ENCODE measurements at regions not wholly inside any gene's neighbourhood (a gene's known extent, or its start where the extent isn't known, plus 50 kb on each side); places are given as distances from the start of the nearest gene placed in this dataset.
"Not testable (repeated sequence)": the region's sequence is repeated elsewhere in the genome, so short reads cannot be mapped to it uniquely, and the experiment has no call there.

DNA sequence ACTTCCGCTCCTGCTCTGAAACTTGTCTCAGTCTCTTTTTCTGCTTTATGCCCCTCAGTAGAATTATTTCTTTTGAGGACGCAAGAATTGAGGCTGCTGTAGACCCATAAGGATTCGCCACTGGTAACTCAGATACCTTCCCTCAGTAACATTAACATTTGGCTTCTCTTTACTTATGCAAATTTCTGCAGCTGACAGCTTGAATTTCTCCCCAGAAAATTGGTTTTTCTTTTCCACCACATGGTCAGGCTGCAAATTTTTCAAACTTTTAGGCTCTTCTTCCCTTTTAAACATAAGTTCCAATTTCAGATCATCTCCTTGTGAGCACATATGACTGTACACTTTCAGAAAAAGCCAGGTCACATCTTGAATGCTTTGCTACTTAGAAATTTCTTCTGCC is 839.3 kb upstream of the GRIA3 start:
- H3K9me3 Mint-ChIP-seq (ENCODE audit: insufficient read depth) = peaks cover 3% of the 10 kb centered on the region
- H3K79me2 ChIP-seq (ENCODE audit: control insufficient read depth, insufficient read depth, low read length) = no peaks in the 10 kb centered on the region
- H3K9me3 ChIP-seq (ENCODE audit: control extremely low read depth in 1 of 3, control insufficient read depth in 2 of 3, insufficient read depth in 1 of 3, low read length in 2 of 3) = peaks cover 0 to 10% (median 0%) of the 10 kb centered on the region in 3 donors
- DNase-seq = no peak
- no peak overlapping the region for H3K27ac ChIP-seq (ENCODE audit: low read length in 2 of 2)
- 100% methylated on average over 1 of the region's 3 CpGs for WGBS (ENCODE audit: insufficient coverage)
- no peak overlapping the region for H2AFZ ChIP-seq (ENCODE audit: insufficient read depth, low read depth, low read length, poor library complexity, severe bottlenecking)
- H3K27ac Mint-ChIP-seq = no peak overlapping the region
- intact Hi-C loops (cut with micrococcal nuclease) = no loop called here
- no peak overlapping the region for H3K4me2 ChIP-seq (replicated peaks; ENCODE audit: low read depth, low read length, poor library complexity, severe bottlenecking)
- no peak for TF ChIP-seq EZH2 (IDR thresholded peaks at IDR 0.05; ENCODE audit: borderline replicate concordance, insufficient read depth, low read depth, low read length, poor library complexity, severe bottlenecking)
- TF ChIP-seq, protein P1, sequence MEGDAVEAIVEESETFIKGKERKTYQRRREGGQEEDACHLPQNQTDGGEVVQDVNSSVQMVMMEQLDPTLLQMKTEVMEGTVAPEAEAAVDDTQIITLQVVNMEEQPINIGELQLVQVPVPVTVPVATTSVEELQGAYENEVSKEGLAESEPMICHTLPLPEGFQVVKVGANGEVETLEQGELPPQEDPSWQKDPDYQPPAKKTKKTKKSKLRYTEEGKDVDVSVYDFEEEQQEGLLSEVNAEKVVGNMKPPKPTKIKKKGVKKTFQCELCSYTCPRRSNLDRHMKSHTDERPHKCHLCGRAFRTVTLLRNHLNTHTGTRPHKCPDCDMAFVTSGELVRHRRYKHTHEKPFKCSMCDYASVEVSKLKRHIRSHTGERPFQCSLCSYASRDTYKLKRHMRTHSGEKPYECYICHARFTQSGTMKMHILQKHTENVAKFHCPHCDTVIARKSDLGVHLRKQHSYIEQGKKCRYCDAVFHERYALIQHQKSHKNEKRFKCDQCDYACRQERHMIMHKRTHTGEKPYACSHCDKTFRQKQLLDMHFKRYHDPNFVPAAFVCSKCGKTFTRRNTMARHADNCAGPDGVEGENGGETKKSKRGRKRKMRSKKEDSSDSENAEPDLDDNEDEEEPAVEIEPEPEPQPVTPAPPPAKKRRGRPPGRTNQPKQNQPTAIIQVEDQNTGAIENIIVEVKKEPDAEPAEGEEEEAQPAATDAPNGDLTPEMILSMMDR (IDR thresholded peaks at IDR 0.05) = no peak
- no peaks in the 10 kb centered on the region for H3K27me3 ChIP-seq (replicated peaks in 1 of 4; ENCODE audit: control extremely low read depth in 1 of 4, control insufficient read depth in 3 of 4, insufficient read depth in 4 of 4, low read length in 3 of 4)
- H3K36me3 ChIP-seq (replicated peaks in 1 of 2; ENCODE audit: control extremely low read depth in 1 of 2, control insufficient read depth in 1 of 2, extremely low read depth in 1 of 2, insufficient read depth in 2 of 2, low read length in 1 of 2) = no peaks in the 10 kb centered on the region
- ATAC-seq (ENCODE audit: low read depth) = no peak
- no peak overlapping the region for H3K9ac ChIP-seq (ENCODE audit: low read length)
- POLR2A ChIA-PET = no interaction called here
- no peaks in the 10 kb centered on the region for H3K4me1 Mint-ChIP-seq
- H3K4me3 ChIP-seq (ENCODE audit: control extremely low read depth in 1 of 5, extremely low read depth in 1 of 5, insufficient read depth in 1 of 5, low read depth in 2 of 5, low read length in 4 of 5) = no peak overlapping the region
- H3K4me3 Mint-ChIP-seq = no peak overlapping the region
- no peaks in the 10 kb centered on the region for H4K20me1 ChIP-seq (ENCODE audit: control insufficient read depth, insufficient read depth, low read length, poor library complexity, severe bottlenecking)
- H3K27me3 Mint-ChIP-seq = no peaks in the 10 kb centered on the region
- CTCF ChIA-PET = no interaction called here
- no peaks in the 10 kb centered on the region for H3K4me1 ChIP-seq (ENCODE audit: control insufficient read depth in 2 of 2, insufficient read depth in 2 of 2, low read length in 2 of 2)

DNA sequence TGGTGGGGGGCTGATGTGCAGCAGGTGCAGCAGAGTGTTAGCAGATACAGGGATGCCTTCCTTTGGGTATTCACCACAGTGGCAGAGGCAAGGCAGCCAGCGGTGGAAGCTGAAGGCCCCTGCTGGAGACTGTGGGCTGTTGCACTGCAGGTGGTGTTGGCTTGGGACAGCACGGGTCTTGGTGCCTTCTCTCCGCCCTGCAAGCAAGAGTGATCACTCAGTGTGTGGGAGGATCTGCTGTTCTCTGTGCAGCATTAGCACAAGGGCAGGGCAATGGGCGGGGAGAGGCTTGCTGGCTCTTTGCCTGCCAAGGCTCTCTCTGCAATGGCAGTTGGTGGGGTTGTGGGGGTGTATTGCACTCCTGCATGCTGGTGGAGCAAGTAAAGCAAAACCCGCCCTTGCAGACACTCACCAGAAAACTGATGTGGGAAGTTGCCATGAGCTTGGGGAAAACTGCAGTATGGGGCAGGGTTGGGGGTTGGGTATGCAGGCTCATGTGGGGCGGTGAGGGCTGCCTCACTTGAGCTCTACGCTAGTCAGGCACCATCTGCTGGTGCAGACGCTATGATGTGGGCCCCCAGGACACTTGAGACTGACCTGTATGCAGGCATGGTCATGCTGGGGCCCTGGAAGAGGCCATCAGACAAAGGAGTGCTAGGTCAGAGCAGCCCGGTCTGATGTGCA is 820.8 kb upstream of the GRIA3 start:
- H3K27me3 ChIP-seq (replicated peaks in 1 of 4; ENCODE audit: control extremely low read depth in 1 of 4, control insufficient read depth in 3 of 4, insufficient read depth in 4 of 4, low read length in 3 of 4) = no peaks in the 10 kb centered on the region
- H3K4me1 ChIP-seq (ENCODE audit: control insufficient read depth in 2 of 2, insufficient read depth in 2 of 2, low read length in 2 of 2) = no peaks in the 10 kb centered on the region
- no peaks in the 10 kb centered on the region for H3K79me2 ChIP-seq (ENCODE audit: control insufficient read depth, insufficient read depth, low read length)
- no peak overlapping the region for H3K9ac ChIP-seq (ENCODE audit: low read length)
- H3K9me3 ChIP-seq (ENCODE audit: control extremely low read depth in 1 of 3, control insufficient read depth in 2 of 3, insufficient read depth in 1 of 3, low read length in 2 of 3) = peaks cover 0 to 6% (median 0%) of the 10 kb centered on the region in 3 donors
- Mint-ChIP-seq H3K9me3 (ENCODE audit: insufficient read depth) (no peaks in the 10 kb centered on the region), H3K27ac (no peak overlapping the region), H3K4me3 (no peak overlapping the region), H3K27me3 (no peaks in the 10 kb centered on the region), H3K4me1 (no peaks in the 10 kb centered on the region)
- TF ChIP-seq, protein P1 (IDR thresholded peaks at IDR 0.05) = no peak
- TF ChIP-seq EZH2 (IDR thresholded peaks at IDR 0.05; ENCODE audit: borderline replicate concordance, insufficient read depth, low read depth, low read length, poor library complexity, severe bottlenecking) = no peak
- DNase-seq (no peak), ATAC-seq (ENCODE audit: low read depth) (no peak)
- no peak overlapping the region for H3K4me2 ChIP-seq (replicated peaks; ENCODE audit: low read depth, low read length, poor library complexity, severe bottlenecking)
- intact Hi-C loops (cut with micrococcal nuclease) = no loop called here
- H3K36me3 ChIP-seq (replicated peaks in 1 of 2; ENCODE audit: control extremely low read depth in 1 of 2, control insufficient read depth in 1 of 2, extremely low read depth in 1 of 2, insufficient read depth in 2 of 2, low read length in 1 of 2) = no peaks in the 10 kb centered on the region
- 84% methylated on average over 8 of the region's 9 CpGs for WGBS (ENCODE audit: insufficient coverage)
- H2AFZ ChIP-seq (ENCODE audit: insufficient read depth, low read depth, low read length, poor library complexity, severe bottlenecking) = no peak overlapping the region
- ChIA-PET CTCF (no interaction called here), POLR2A (no interaction called here)
- no peaks in the 10 kb centered on the region for H4K20me1 ChIP-seq (ENCODE audit: control insufficient read depth, insufficient read depth, low read length, poor library complexity, severe bottlenecking)
- H3K4me3 ChIP-seq (ENCODE audit: control extremely low read depth in 1 of 5, extremely low read depth in 1 of 5, insufficient read depth in 1 of 5, low read depth in 2 of 5, low read length in 4 of 5) = no peak overlapping the region
- H3K27ac ChIP-seq (ENCODE audit: low read length in 2 of 2) = no peak overlapping the region

DNA sequence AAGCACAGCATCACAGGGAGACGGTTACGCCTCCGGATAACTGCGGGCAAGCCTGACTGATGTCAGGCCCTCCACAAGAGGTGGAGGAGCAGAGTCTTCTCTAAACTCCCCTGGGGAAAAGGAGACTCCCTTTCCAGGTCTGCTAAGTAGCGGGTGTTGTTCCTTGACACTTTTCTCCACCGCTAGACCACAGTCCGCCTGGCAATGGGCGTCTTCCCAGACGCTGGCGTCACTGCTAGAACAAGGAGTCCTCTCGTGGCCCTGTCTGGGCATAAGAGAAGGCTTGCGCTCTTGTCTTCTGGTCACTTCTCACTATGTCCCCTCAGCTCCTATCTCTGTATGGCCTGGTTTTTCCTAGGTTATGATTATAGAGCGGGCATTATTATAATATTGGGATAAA is 808.5 kb upstream of the GRIA3 start:
- H2AFZ ChIP-seq (ENCODE audit: insufficient read depth, low read depth, low read length, poor library complexity, severe bottlenecking); H3K4me2 ChIP-seq (replicated peaks; ENCODE audit: low read depth, low read length, poor library complexity, severe bottlenecking); H3K9me3 Mint-ChIP-seq (ENCODE audit: insufficient read depth); H3K4me3 ChIP-seq (ENCODE audit: control extremely low read depth in 1 of 5, extremely low read depth in 1 of 5, insufficient read depth in 1 of 5, low read depth in 2 of 5, low read length in 4 of 5); H4K20me1 ChIP-seq (ENCODE audit: control insufficient read depth, insufficient read depth, low read length, poor library complexity, severe bottlenecking); H3K79me2 ChIP-seq (ENCODE audit: control insufficient read depth, insufficient read depth, low read length); ATAC-seq (ENCODE audit: low read depth); intact Hi-C loops (cut with micrococcal nuclease); H3K27ac ChIP-seq (ENCODE audit: low read length in 2 of 2); H3K27me3 Mint-ChIP-seq; H3K27ac Mint-ChIP-seq; POLR2A ChIA-PET; H3K4me1 Mint-ChIP-seq; H3K9me3 ChIP-seq (ENCODE audit: control extremely low read depth in 1 of 3, control insufficient read depth in 2 of 3, insufficient read depth in 1 of 3, low read length in 2 of 3); H3K9ac ChIP-seq (ENCODE audit: low read length); H3K36me3 ChIP-seq (replicated peaks in 1 of 2; ENCODE audit: control extremely low read depth in 1 of 2, control insufficient read depth in 1 of 2, extremely low read depth in 1 of 2, insufficient read depth in 2 of 2, low read length in 1 of 2); CTCF ChIA-PET; H3K4me3 Mint-ChIP-seq; H3K27me3 ChIP-seq (replicated peaks in 1 of 4; ENCODE audit: control extremely low read depth in 1 of 4, control insufficient read depth in 3 of 4, insufficient read depth in 4 of 4, low read length in 3 of 4); DNase-seq; H3K4me1 ChIP-seq (ENCODE audit: control insufficient read depth in 2 of 2, insufficient read depth in 2 of 2, low read length in 2 of 2): not testable (repeated sequence)
- 100% methylated on average over 6 of the region's 13 CpGs for WGBS (ENCODE audit: insufficient coverage)

Data from B cell (primary cell).